Fibroblast of lung (primary cell): ENCODE measurements at regions not wholly inside any gene's neighbourhood (a gene's known extent, or its start where the extent isn't known, plus 50 kb on each side); places are given as distances from the start of the nearest gene placed in this dataset.
"Not testable (repeated sequence)": the region's sequence is repeated elsewhere in the genome, so short reads cannot be mapped to it uniquely, and the experiment has no call there.

Experiments used
- DNase-seq, 2 donors: peaks; one replicate each; pipeline versions ENCODE4 v3.0.0 to v3.0.0-alpha.2; 2010; ENCODE audit warnings: low read depth in 2 of 2
- H2AFZ ChIP-seq: 2 replicates; pipeline ENCODE4 v1.5.1; 2012; ENCODE audit warnings: low read length, control low read depth, inconsistent platforms
- H3K27ac ChIP-seq: 2 replicates; pipeline ENCODE4 v1.5.1; 2011; ENCODE audit warnings: low read length, control low read depth; ENCODE audit not compliant: insufficient read depth
- H3K27me3 ChIP-seq: 2 replicates; pipeline ENCODE4 v1.5.1; 2011; ENCODE audit warnings: mild to moderate bottlenecking, low read length; ENCODE audit not compliant: control insufficient read depth, insufficient read depth
- H3K36me3 ChIP-seq: 2 replicates; pipeline ENCODE4 v1.5.1; 2011; ENCODE audit warnings: low read length; ENCODE audit not compliant: control insufficient read depth, insufficient read depth
- H3K4me1 ChIP-seq: 2 replicates; pipeline ENCODE4 v1.5.1; 2011; ENCODE audit warnings: low read length; ENCODE audit not compliant: control insufficient read depth, insufficient read depth; ENCODE audit errors: extremely low read depth
- H3K4me2 ChIP-seq: 2 replicates; pipeline ENCODE4 v1.5.1; 2011; ENCODE audit warnings: low read length, control low read depth; ENCODE audit not compliant: insufficient read depth; ENCODE audit errors: extremely low read depth
- H3K4me3 ChIP-seq, 4 experiments: fragments of 200-600 bp in 1 of 4; sonication (generic) in 1 of 4; replicated peaks in 1 of 4; 2 replicates each; pipeline ENCODE4 v1.5.1; 2011 to 2016; ENCODE audit warnings: low read length in 4 of 4, low read depth in 3 of 4, mild to moderate bottlenecking in 3 of 4, control low read depth in 2 of 4, inconsistent platforms in 1 of 4, mixed read lengths in 1 of 4; ENCODE audit not compliant: insufficient read depth in 1 of 4; ENCODE audit errors: control extremely low read depth in 1 of 4
- H3K79me2 ChIP-seq: 2 replicates; pipeline ENCODE4 v1.5.1; 2012; ENCODE audit warnings: mild to moderate bottlenecking, low read length, inconsistent platforms; ENCODE audit not compliant: control insufficient read depth, insufficient read depth
- H3K9ac ChIP-seq: 2 replicates; pipeline ENCODE4 v1.5.1; 2011; ENCODE audit warnings: mild to moderate bottlenecking, low read length, control low read depth; ENCODE audit not compliant: insufficient read depth
- H3K9me3 ChIP-seq: 2 replicates; pipeline ENCODE4 v1.5.1; 2012; ENCODE audit warnings: low read depth, low read length; ENCODE audit not compliant: control insufficient read depth, insufficient read depth
- H4K20me1 ChIP-seq: 2 replicates; pipeline ENCODE4 v1.5.1; 2011; ENCODE audit warnings: low read length; ENCODE audit not compliant: control insufficient read depth, insufficient read depth; ENCODE audit errors: extremely low read depth
- CTCF ChIP-seq, 2 donors: IDR thresholded peaks in 1 of 2; conservative IDR thresholded peaks in 1 of 2; 1 replicate in 1 of 2; 2 replicates in 1 of 2; pipeline ENCODE4 v1.5.1; 2011 to 2012; ENCODE audit warnings: low read length in 2 of 2, control low read depth in 1 of 2, inconsistent platforms in 1 of 2, low read depth in 1 of 2, mild to moderate bottlenecking in 1 of 2
- EZH2 ChIP-seq: IDR thresholded peaks from 2 replicates; pipeline ENCODE4 v1.5.1; 2012; ENCODE audit warnings: low read length, control low read depth, mild to moderate bottlenecking; ENCODE audit errors: missing control alignments

- no peak overlapping the region for H3K4me3 ChIP-seq
- no peak overlapping the region for H3K9ac ChIP-seq
- DNase-seq, result no peak
- H3K27me3 ChIP-seq, result no peaks in the 10 kb centered on the region
- TF ChIP-seq EZH2 (no peak), CTCF (conservative IDR thresholded peaks at IDR 0.05 in 1 of 2, IDR thresholded peaks at IDR 0.05 in 1 of 2; ENCODE audit: low read depth in 1 of 2, low read length in 2 of 2) (no peak)
- H3K27ac ChIP-seq, result no peak overlapping the region
- H3K4me2 ChIP-seq, result no peak overlapping the region
- no peaks in the 10 kb centered on the region for H4K20me1 ChIP-seq
- no peaks in the 10 kb centered on the region for H3K9me3 ChIP-seq
- no peak overlapping the region for H2AFZ ChIP-seq
- no peaks in the 10 kb centered on the region for H3K4me1 ChIP-seq
- H3K36me3 ChIP-seq, result no peaks in the 10 kb centered on the region
- peaks cover 10% of the 10 kb centered on the region for H3K79me2 ChIP-seq
Observed at GRCh38 chrY:7285388-7285787, 373.8 kb upstream of the AMELY start.

DNA sequence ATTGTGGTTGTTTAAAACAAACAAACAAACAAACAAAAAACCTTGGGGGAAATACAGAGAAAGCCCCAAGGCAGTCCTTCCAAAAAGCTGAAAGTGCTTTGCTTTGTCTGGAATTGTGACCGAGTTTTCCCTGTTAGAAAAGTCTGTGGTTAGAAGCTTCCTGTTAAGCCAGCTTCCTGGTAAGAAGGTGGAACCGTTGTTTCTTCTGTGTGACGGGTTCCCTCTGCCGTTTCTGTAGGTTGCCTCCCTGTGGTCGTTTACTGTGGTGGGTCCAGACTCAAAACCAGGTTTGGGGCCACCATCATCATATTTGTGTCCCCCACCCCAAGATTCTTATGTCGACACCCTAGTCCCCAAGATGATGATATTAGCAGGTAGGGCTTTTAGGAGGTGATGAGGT is 371.4 kb upstream of the AMELY start:
- TF ChIP-seq EZH2 (no peak), CTCF (conservative IDR thresholded peaks at IDR 0.05 in 1 of 2, IDR thresholded peaks at IDR 0.05 in 1 of 2; ENCODE audit: low read depth in 1 of 2, low read length in 2 of 2) (no peak)
- peaks cover 23% of the 10 kb centered on the region for H3K79me2 ChIP-seq

GRCh38 chrY:7280151-7280740 is 368.7 kb upstream of the AMELY start:
- not testable (repeated sequence) for H3K4me2 ChIP-seq, H3K9me3 ChIP-seq, H2AFZ ChIP-seq, H3K9ac ChIP-seq, H3K36me3 ChIP-seq, H3K27me3 ChIP-seq, H3K27ac ChIP-seq, DNase-seq, H4K20me1 ChIP-seq, H3K4me1 ChIP-seq, H3K4me3 ChIP-seq
- H3K79me2 ChIP-seq, result peaks cover 46% of the 10 kb centered on the region

More for the DNA sequence above, 371.4 kb upstream of the AMELY start:
- Histone ChIP-seq H3K4me1 (no peaks in the 10 kb centered on the region), H3K4me3 (no peak overlapping the region), H3K36me3 (no peaks in the 10 kb centered on the region), H3K9me3 (no peaks in the 10 kb centered on the region), H3K4me2 (no peak overlapping the region), H3K27me3 (no peaks in the 10 kb centered on the region), H4K20me1 (no peaks in the 10 kb centered on the region), H3K27ac (no peak overlapping the region), H2AFZ (no peak overlapping the region), H3K9ac (no peak overlapping the region)
- no peak for DNase-seq
